OCI-LY3 (cell line): ENCODE measurements at regions not wholly inside any gene's neighbourhood (a gene's known extent, or its start where the extent isn't known, plus 50 kb on each side); places are given as distances from the start of the nearest gene placed in this dataset.

ENCODE experiments used
- H2AFZ ChIP-seq: fragments of 200-600, 300-600 bp; shearing (Covaris generic); 2 replicates; pipeline ENCODE4 v1.6.0; 2014; ENCODE audit warnings: antibody characterized with exemption, low read depth, low read length
- H3K27ac ChIP-seq: fragments of 200-600, 300-600 bp; sonication (generic); 2 replicates; pipeline ENCODE4 v1.5.1; 2014; ENCODE audit warnings: mild to moderate bottlenecking, low read length, moderate library complexity, mixed read lengths
- H3K27me3 ChIP-seq: fragments of 200-600, 300-600 bp; sonication (generic); 2 replicates; pipeline ENCODE4 v1.6.1; 2014; ENCODE audit warnings: low read depth, low read length, mixed read lengths
- H3K36me3 ChIP-seq: fragments of 200-600, 300-600 bp; sonication (generic); replicated peaks from 2 replicates; pipeline ENCODE3; 2014; ENCODE audit warnings: low read depth, low read length, mixed read lengths
- H3K4me1 ChIP-seq: fragments of 300-600, 200-600 bp; sonication (generic); 2 replicates; pipeline ENCODE4 v1.6.1; 2014; ENCODE audit warnings: low read length, mixed read lengths
- H3K4me2 ChIP-seq: fragments of 200-600, 300-600 bp; sonication (generic); 2 replicates; pipeline ENCODE4 v1.6.1; 2014; ENCODE audit warnings: low read length, mixed read lengths
- H3K4me3 ChIP-seq: fragments of 300-600, 200-600 bp; sonication (generic); 2 replicates; pipeline ENCODE4 v1.5.1; 2014; ENCODE audit warnings: antibody characterized with exemption, mild to moderate bottlenecking, low read length, moderate library complexity
- H3K79me2 ChIP-seq: fragments of 300-600, 200-600 bp; shearing (Covaris generic); 2 replicates; pipeline ENCODE4 v1.6.1; 2014; ENCODE audit warnings: mild to moderate bottlenecking, low read length, mixed read lengths
- H3K9ac ChIP-seq: fragments of 300-600, 200-600 bp; shearing (Covaris generic); 2 replicates; pipeline ENCODE4 v1.6.0; 2014; ENCODE audit warnings: mild to moderate bottlenecking, low read length, moderate library complexity
- H3K9me3 ChIP-seq: fragments of 200-600, 300-600 bp; shearing (Covaris generic); 2 replicates; pipeline ENCODE4 v1.6.1; 2014; ENCODE audit warnings: low read length, mixed read lengths; ENCODE audit not compliant: insufficient read depth
- H4K20me1 ChIP-seq: fragments of 200-600, 300-600 bp; sonication (generic); 2 replicates; pipeline ENCODE4 v1.6.1; 2016; ENCODE audit warnings: low read length, mixed read lengths; ENCODE audit not compliant: insufficient read depth
- CTCF ChIP-seq: fragments of 200-600, 300-600 bp; sonication (generic); IDR thresholded peaks from 2 replicates; pipeline ENCODE4 v1.5.1; 2014; ENCODE audit warnings: antibody characterized with exemption, low read length, low read depth
- EZH2phosphoT487 ChIP-seq: fragments of 200-600 bp; shearing (Covaris generic); IDR thresholded peaks from 2 replicates; pipeline ENCODE4 v1.6.1; 2018; ENCODE audit warnings: antibody characterized with exemption, mixed run types, low read depth

- no peaks in the 10 kb centered on the region for H3K9me3 ChIP-seq
- H2AFZ ChIP-seq, result no peak overlapping the region
- no peak for TF ChIP-seq EZH2phosphoT487
- TF ChIP-seq CTCF, result no peak
- no peak overlapping the region for H3K4me2 ChIP-seq
- H3K27me3 ChIP-seq, result no peaks in the 10 kb centered on the region
- H3K4me3 ChIP-seq, result no peak overlapping the region
- no peaks in the 10 kb centered on the region for H4K20me1 ChIP-seq
- no peak overlapping the region for H3K27ac ChIP-seq
- no peak overlapping the region for H3K9ac ChIP-seq
- H3K4me1 ChIP-seq, result peaks cover 10% of the 10 kb centered on the region
- no peaks in the 10 kb centered on the region for H3K36me3 ChIP-seq
- no peaks in the 10 kb centered on the region for H3K79me2 ChIP-seq
Measured at GRCh38 chr10:52525761-52526160, 211.7 kb downstream of the DKK1 start.

- Histone ChIP-seq H3K4me2 (no peak overlapping the region), H3K79me2 (no peaks in the 10 kb centered on the region), H3K9ac (no peak overlapping the region), H4K20me1 (no peaks in the 10 kb centered on the region), H3K36me3 (no peaks in the 10 kb centered on the region), H3K27me3 (no peaks in the 10 kb centered on the region), H3K27ac (no peak overlapping the region), H3K9me3 (no peaks in the 10 kb centered on the region), H3K4me1 (peaks cover 10% of the 10 kb centered on the region), H2AFZ (no peak overlapping the region), H3K4me3 (no peak overlapping the region)
- TF ChIP-seq EZH2phosphoT487 (no peak), CTCF (no peak)
Measured at GRCh38 chr10:52526251-52526823, 212.3 kb downstream of the DKK1 start.

GRCh38 chr10:52532650-52533290, 218.7 kb downstream of the DKK1 start:
- TF ChIP-seq CTCF (no peak), EZH2phosphoT487 (no peak)
- Histone ChIP-seq H3K36me3 (no peaks in the 10 kb centered on the region), H3K4me2 (no peak overlapping the region), H3K9me3 (no peaks in the 10 kb centered on the region), H3K9ac (no peak overlapping the region), H2AFZ (no peak overlapping the region), H4K20me1 (no peaks in the 10 kb centered on the region), H3K27ac (no peak overlapping the region), H3K4me3 (no peak overlapping the region), H3K4me1 (no peaks in the 10 kb centered on the region), H3K27me3 (no peaks in the 10 kb centered on the region), H3K79me2 (no peaks in the 10 kb centered on the region)

- Histone ChIP-seq H3K27ac (no peak overlapping the region), H2AFZ (no peak overlapping the region), H3K36me3 (no peaks in the 10 kb centered on the region), H3K9ac (no peak overlapping the region), H3K9me3 (no peaks in the 10 kb centered on the region), H3K4me2 (no peak overlapping the region), H3K4me3 (no peak overlapping the region), H3K79me2 (no peaks in the 10 kb centered on the region), H3K4me1 (no peaks in the 10 kb centered on the region), H4K20me1 (no peaks in the 10 kb centered on the region), H3K27me3 (no peaks in the 10 kb centered on the region)
- no peak for TF ChIP-seq EZH2phosphoT487
- TF ChIP-seq CTCF, result no peak
Measured at GRCh38 chr10:52533986-52534385, 219.9 kb downstream of the DKK1 start.
